Type B pancreatic cell (in vitro differentiated cells): ENCODE measurements at regions not wholly inside any gene's neighbourhood (a gene's known extent, or its start where the extent isn't known, plus 50 kb on each side); places are given as distances from the start of the nearest gene placed in this dataset.

Experiments used
- DNase-seq: peaks from one replicate; pipeline ENCODE4 v3.0.0; 2021; ENCODE audit warnings: mixed read lengths; ENCODE audit not compliant: unreplicated experiment; ENCODE audit errors: extremely low spot score
- H3K27ac Mint-ChIP-seq: 2 replicates; pipeline ENCODE4 v1.8.0; 2021; ENCODE audit warnings: mild to moderate bottlenecking, mixed read lengths
- H3K27me3 Mint-ChIP-seq: 2 replicates; pipeline ENCODE4 v1.8.0; 2021; ENCODE audit warnings: mixed read lengths
- H3K36me3 Mint-ChIP-seq: 2 replicates; pipeline ENCODE4 v1.8.0; 2021; ENCODE audit warnings: mixed read lengths
- H3K4me1 Mint-ChIP-seq: one replicate; pipeline ENCODE4 v1.8.0; 2021; ENCODE audit warnings: mixed read lengths; ENCODE audit not compliant: unreplicated experiment
- H3K4me3 Mint-ChIP-seq: 2 replicates; pipeline ENCODE4 v1.8.0; 2021; ENCODE audit warnings: mild to moderate bottlenecking, mixed read lengths
- H3K9me3 Mint-ChIP-seq: 2 replicates; pipeline ENCODE4 v1.8.0; 2021; ENCODE audit warnings: mixed read lengths
- TF ChIP-seq, protein P1 (sequence below): fragments of 200-600 bp; sonication (generic); conservative IDR thresholded peaks from 2 replicates; pipeline ENCODE4 v1.5.0; 2021; ENCODE audit warnings: antibody characterized with exemption, mild to moderate bottlenecking

GRCh38 chrX:66920296-66920695, 281.4 kb upstream of the EDA2R start:
- Mint-ChIP-seq H3K4me3 (no peak overlapping the region), H3K9me3 (no peaks in the 10 kb centered on the region), H3K4me1 (no peaks in the 10 kb centered on the region), H3K27me3 (no peaks in the 10 kb centered on the region), H3K36me3 (no peaks in the 10 kb centered on the region), H3K27ac (no peak overlapping the region)
- no peak for DNase-seq
- TF ChIP-seq, protein P1, sequence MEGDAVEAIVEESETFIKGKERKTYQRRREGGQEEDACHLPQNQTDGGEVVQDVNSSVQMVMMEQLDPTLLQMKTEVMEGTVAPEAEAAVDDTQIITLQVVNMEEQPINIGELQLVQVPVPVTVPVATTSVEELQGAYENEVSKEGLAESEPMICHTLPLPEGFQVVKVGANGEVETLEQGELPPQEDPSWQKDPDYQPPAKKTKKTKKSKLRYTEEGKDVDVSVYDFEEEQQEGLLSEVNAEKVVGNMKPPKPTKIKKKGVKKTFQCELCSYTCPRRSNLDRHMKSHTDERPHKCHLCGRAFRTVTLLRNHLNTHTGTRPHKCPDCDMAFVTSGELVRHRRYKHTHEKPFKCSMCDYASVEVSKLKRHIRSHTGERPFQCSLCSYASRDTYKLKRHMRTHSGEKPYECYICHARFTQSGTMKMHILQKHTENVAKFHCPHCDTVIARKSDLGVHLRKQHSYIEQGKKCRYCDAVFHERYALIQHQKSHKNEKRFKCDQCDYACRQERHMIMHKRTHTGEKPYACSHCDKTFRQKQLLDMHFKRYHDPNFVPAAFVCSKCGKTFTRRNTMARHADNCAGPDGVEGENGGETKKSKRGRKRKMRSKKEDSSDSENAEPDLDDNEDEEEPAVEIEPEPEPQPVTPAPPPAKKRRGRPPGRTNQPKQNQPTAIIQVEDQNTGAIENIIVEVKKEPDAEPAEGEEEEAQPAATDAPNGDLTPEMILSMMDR: no peak

GRCh38 chrX:66919280-66919832, 280.5 kb upstream of the EDA2R start:
- no peaks in the 10 kb centered on the region for H3K9me3 Mint-ChIP-seq
- no peaks in the 10 kb centered on the region for H3K36me3 Mint-ChIP-seq
- H3K4me1 Mint-ChIP-seq: no peaks in the 10 kb centered on the region

DNA sequence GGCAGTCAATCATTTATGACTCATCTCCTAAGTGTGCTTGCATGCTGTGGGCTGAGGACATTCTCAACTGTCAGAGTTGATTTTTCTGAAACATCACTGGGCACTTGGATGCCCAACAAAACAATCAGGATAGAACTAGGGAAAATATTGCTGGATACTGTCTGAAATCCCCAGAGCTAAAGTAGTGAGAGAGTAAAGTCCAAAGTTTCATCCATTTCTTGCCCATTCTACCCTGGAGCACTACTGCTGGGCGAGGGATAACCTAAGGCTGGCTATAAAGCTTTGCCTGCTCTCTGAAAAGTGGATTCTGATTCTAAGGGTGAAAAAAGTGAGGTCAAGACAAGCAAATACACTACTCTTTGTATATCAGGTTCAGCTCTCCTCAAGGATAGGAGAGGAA, 279.6 kb upstream of the EDA2R start:
- Mint-ChIP-seq H3K27ac (no peak overlapping the region), H3K9me3 (no peaks in the 10 kb centered on the region), H3K4me1 (no peaks in the 10 kb centered on the region), H3K4me3 (no peak overlapping the region), H3K27me3 (no peaks in the 10 kb centered on the region), H3K36me3 (no peaks in the 10 kb centered on the region)
- DNase-seq: no peak
- TF ChIP-seq, protein P1: no peak

More at GRCh38 chrX:66919280-66919832, 280.5 kb upstream of the EDA2R start:
- Mint-ChIP-seq H3K27me3 (no peaks in the 10 kb centered on the region), H3K27ac (no peak overlapping the region), H3K4me3 (no peak overlapping the region)
- DNase-seq: no peak
- TF ChIP-seq, protein P1: no peak

- no peak overlapping the region for H3K4me3 Mint-ChIP-seq
- no peaks in the 10 kb centered on the region for H3K4me1 Mint-ChIP-seq
- no peaks in the 10 kb centered on the region for H3K27me3 Mint-ChIP-seq
- no peak overlapping the region for H3K27ac Mint-ChIP-seq
- H3K36me3 Mint-ChIP-seq: no peaks in the 10 kb centered on the region
- TF ChIP-seq, protein P1: no peak
- no peak for DNase-seq
- H3K9me3 Mint-ChIP-seq: no peaks in the 10 kb centered on the region
These were observed 277.0 kb upstream of the EDA2R start for GRCh38 chrX:66915893-66916292.

DNA sequence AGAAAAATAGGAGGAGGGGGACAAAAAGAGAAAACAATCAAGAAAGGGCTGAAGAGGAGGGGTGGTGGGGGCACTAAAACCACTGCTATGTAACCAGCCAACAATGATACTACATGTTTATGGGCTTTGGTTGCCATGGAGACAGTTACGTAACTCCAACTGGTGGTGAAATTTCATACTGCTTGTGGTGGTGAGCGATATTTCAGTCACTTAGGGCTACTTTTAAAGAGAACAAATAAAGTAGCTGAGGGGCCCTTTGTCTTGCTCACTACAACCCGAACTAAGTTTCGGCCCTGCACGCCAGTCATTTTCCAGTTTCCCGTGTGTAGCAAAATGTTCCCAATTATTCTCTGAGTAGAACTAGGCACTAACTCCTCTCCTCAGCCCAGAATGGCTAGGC, 275.2 kb upstream of the EDA2R start:
- Mint-ChIP-seq H3K4me1 (no peaks in the 10 kb centered on the region), H3K27me3 (no peaks in the 10 kb centered on the region), H3K9me3 (no peaks in the 10 kb centered on the region), H3K36me3 (no peaks in the 10 kb centered on the region), H3K27ac (no peak overlapping the region), H3K4me3 (no peak overlapping the region)
- no peak for DNase-seq
- TF ChIP-seq, protein P1: no peak

DNA sequence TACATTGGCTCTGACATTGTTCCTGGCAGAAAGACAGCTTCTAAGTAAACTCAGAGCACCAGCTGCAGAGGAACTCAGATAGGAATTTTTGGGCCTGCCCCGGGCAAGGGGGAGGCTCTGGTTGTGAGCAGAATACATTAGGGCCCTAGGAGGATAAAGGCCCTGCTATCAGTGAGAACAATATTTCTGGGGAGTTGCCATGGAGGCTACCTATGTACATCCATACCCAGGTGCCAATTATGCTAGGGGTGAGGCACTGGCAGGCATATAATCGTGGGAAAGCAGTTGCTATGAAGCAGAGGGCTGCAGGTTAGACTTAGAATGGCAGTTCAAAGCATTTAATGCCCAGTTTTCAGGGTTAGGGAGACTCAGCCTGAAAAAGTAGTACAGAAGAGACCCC, 273.5 kb upstream of the EDA2R start:
- Mint-ChIP-seq H3K27me3 (no peaks in the 10 kb centered on the region), H3K27ac (no peak overlapping the region), H3K9me3 (no peaks in the 10 kb centered on the region), H3K4me1 (no peaks in the 10 kb centered on the region), H3K4me3 (no peak overlapping the region), H3K36me3 (no peaks in the 10 kb centered on the region)
- TF ChIP-seq, protein P1: no peak
- no peak for DNase-seq
